Mucosa of descending colon (tissue), 3 donors: ENCODE measurements at regions not wholly inside any gene's neighbourhood (a gene's known extent, or its start where the extent isn't known, plus 50 kb on each side); places are given as distances from the start of the nearest gene placed in this dataset.

ENCODE experiments used
- ATAC-seq: fragments of 200-7000 bp; cut with Tn5 transposase; one replicate; pipeline ENCODE4 v1.9.1; 2020; ENCODE audit warnings: mild to moderate bottlenecking, moderate library complexity
- DNase-seq, 3 donors: peaks; one replicate each; pipeline ENCODE4 v3.0.0-alpha.2; 2020
- H3K36me3 ChIP-seq: fragments of 200-600 bp; one replicate; pipeline ENCODE4 v1.8.0; 2021; ENCODE audit warnings: low read depth, mild to moderate bottlenecking
- H3K4me1 ChIP-seq: fragments of 200-600 bp; one replicate; pipeline ENCODE4 v1.8.0; 2021; ENCODE audit warnings: low read depth, mild to moderate bottlenecking
- H3K4me3 ChIP-seq: fragments of 200-600 bp; one replicate; pipeline ENCODE4 v1.8.0; 2021; ENCODE audit warnings: mild to moderate bottlenecking
- H3K9me3 ChIP-seq: fragments of 200-600 bp; one replicate; pipeline ENCODE4 v1.8.0; 2021; ENCODE audit warnings: mild to moderate bottlenecking
- CTCF ChIP-seq: fragments of 200-600 bp; IDR thresholded peaks from one replicate; pipeline ENCODE4 v1.8.0; 2022; ENCODE audit warnings: antibody characterized with exemption, mild to moderate bottlenecking
- intact Hi-C, 2 donors: fragments of 100-400 bp; cut with DNase I in 1 of 2; cut with micrococcal nuclease in 1 of 2; formaldehyde crosslinking; loops; one replicate each; pipeline versions ENCODE4 v1.11.0 to v1.11.1; 2022; cut with DNase I, micrococcal nuclease
- donor health status: DM: no; HTN: no; CAD: no; lungs with moderate emphysema.
- donor health status: DM: no; HTN: no; CAD: no.
- donor health status: DM: no; HTN: yes; CAD: no.

- no peaks in the 10 kb centered on the region for H3K36me3 ChIP-seq
- no peak for TF ChIP-seq CTCF
- no peak for DNase-seq
- intact Hi-C loops, result no loop called here
- H3K9me3 ChIP-seq, result no peaks in the 10 kb centered on the region
- ATAC-seq, result no peak
- no peaks in the 10 kb centered on the region for H3K4me1 ChIP-seq
- no peak overlapping the region for H3K4me3 ChIP-seq
Observed at GRCh38 chr5:113682497-113683136, 169.1 kb downstream of the YTHDC2 start.

- H3K9me3 ChIP-seq, result no peaks in the 10 kb centered on the region
- DNase-seq, result no peak
- TF ChIP-seq CTCF, result no peak
- no peaks in the 10 kb centered on the region for H3K36me3 ChIP-seq
- H3K4me1 ChIP-seq, result no peaks in the 10 kb centered on the region
- H3K4me3 ChIP-seq, result no peak overlapping the region
- intact Hi-C loops, result no loop called here
- no peak for ATAC-seq
Observed at GRCh38 chr5:113683211-113683610, 169.7 kb downstream of the YTHDC2 start.

GRCh38 chr5:113686599-113686998, 173.1 kb downstream of the YTHDC2 start:
- Histone ChIP-seq H3K4me1 (no peaks in the 10 kb centered on the region), H3K36me3 (no peaks in the 10 kb centered on the region), H3K4me3 (no peak overlapping the region), H3K9me3 (no peaks in the 10 kb centered on the region)
- no peak for TF ChIP-seq CTCF
- intact Hi-C loops, result no loop called here
- ATAC-seq (no peak), DNase-seq (no peak)

- no peak for TF ChIP-seq CTCF
- ATAC-seq (no peak), DNase-seq (no peak)
Observed at GRCh38 chr5:113689647-113690046, 176.2 kb downstream of the YTHDC2 start.

GRCh38 chr5:113692466-113692865, 179.0 kb downstream of the YTHDC2 start:
- no peaks in the 10 kb centered on the region for H3K9me3 ChIP-seq
- TF ChIP-seq CTCF, result no peak
- intact Hi-C loops, result no loop called here
- no peaks in the 10 kb centered on the region for H3K36me3 ChIP-seq
- no peaks in the 10 kb centered on the region for H3K4me1 ChIP-seq
- DNase-seq (no peak), ATAC-seq (no peak)
- no peak overlapping the region for H3K4me3 ChIP-seq

More at GRCh38 chr5:113689647-113690046, 176.2 kb downstream of the YTHDC2 start:
- Histone ChIP-seq H3K9me3 (no peaks in the 10 kb centered on the region), H3K4me1 (no peaks in the 10 kb centered on the region), H3K36me3 (no peaks in the 10 kb centered on the region), H3K4me3 (no peak overlapping the region)
- intact Hi-C loops, result no loop called here
